GM12878 (cell line): ENCODE measurements at regions not wholly inside any gene's neighbourhood (a gene's known extent, or its start where the extent isn't known, plus 50 kb on each side); places are given as distances from the start of the nearest gene placed in this dataset.

ENCODE experiments used
- BRCA1 ChIP-seq: IDR thresholded peaks from 2 replicates; pipeline ENCODE4 v1.6.1; 2011; ENCODE audit warnings: low read depth, low read length, improper control_type of control experiment
- CBFB ChIP-seq: IDR thresholded peaks from 2 replicates; pipeline ENCODE4 v1.6.1; 2016; ENCODE audit warnings: antibody characterized with exemption, low read depth
- IKZF1 ChIP-seq: fragments of 450-650 bp; conservative IDR thresholded peaks from 2 replicates; pipeline ENCODE4 v1.6.1; 2017; ENCODE audit warnings: antibody characterized with exemption, mild to moderate bottlenecking
- MEF2A ChIP-seq: IDR thresholded peaks from 2 replicates; pipeline ENCODE4 v1.6.1; 2011; ENCODE audit warnings: low read depth, mild to moderate bottlenecking, low read length, moderate library complexity; ENCODE audit not compliant: insufficient read depth
- NFYB ChIP-seq: IDR thresholded peaks from 2 replicates; pipeline ENCODE4 v1.6.1; 2011; ENCODE audit warnings: low read depth, mild to moderate bottlenecking, low read length, improper control_type of control experiment, moderate library complexity; ENCODE audit not compliant: insufficient read depth
- NR2C2 ChIP-seq: IDR thresholded peaks from 2 replicates; pipeline ENCODE4 v1.6.1; 2011; ENCODE audit warnings: borderline replicate concordance, low read depth; ENCODE audit not compliant: control insufficient read depth, insufficient read length
- POLR2AphosphoS5 ChIP-seq: IDR thresholded peaks from 2 replicates; pipeline ENCODE4 v1.6.1; 2011; ENCODE audit warnings: mild to moderate bottlenecking, low read length, inconsistent platforms
- STAT1 ChIP-seq: fragments of 450-650 bp; conservative IDR thresholded peaks from 2 replicates; pipeline ENCODE4 v1.6.1; 2014; ENCODE audit warnings: antibody characterized with exemption, mild to moderate bottlenecking
- YY1 ChIP-seq: IDR thresholded peaks from 2 replicates; pipeline ENCODE4 v1.6.1; 2011; ENCODE audit warnings: low read depth, mild to moderate bottlenecking, low read length
- TF ChIP-seq, protein P1 (sequence below): fragments of 450-650 bp; formaldehyde crosslinking; IDR thresholded peaks from 2 replicates; pipeline ENCODE4 v1.4.0; 2022; ENCODE audit warnings: mild to moderate bottlenecking, moderate library complexity
- TF ChIP-seq, protein P2 (sequence below): fragments of 450-650 bp; IDR thresholded peaks from 2 replicates; pipeline ENCODE4 v1.6.1; 2017; ENCODE audit warnings: mild to moderate bottlenecking, low read depth, inconsistent platforms; ENCODE audit not compliant: poor library complexity, severe bottlenecking
- TF ChIP-seq, protein P3 (sequence below): IDR thresholded peaks from 2 replicates; pipeline ENCODE4 v1.6.1; 2012; ENCODE audit warnings: low read length, inconsistent platforms
- TF ChIP-seq, protein P4 (sequence below): IDR thresholded peaks from 2 replicates; pipeline ENCODE4 v1.6.1; 2012; ENCODE audit warnings: low read depth, low read length, improper control_type of control experiment

DNA sequence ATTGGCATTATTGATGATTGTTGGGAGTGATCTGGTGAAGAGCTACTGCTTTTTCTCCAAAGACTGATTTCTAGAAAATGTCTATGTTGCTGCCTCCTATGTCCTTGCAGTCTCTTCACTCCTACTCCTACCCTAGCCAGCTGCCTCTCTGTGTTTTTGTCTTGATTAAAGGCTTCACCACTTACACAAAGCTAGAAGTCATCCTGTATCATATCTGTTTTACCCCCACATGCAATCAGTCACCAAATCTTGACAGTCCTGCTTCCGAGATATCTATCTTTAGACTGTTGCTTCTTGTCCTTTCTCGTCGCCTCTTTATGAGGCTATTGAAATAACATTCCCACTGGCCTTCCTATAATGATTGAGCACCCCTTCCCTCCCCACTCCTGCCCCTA is 84.5 kb upstream of the ITGA4 start (continued):
- TF ChIP-seq, protein P1, sequence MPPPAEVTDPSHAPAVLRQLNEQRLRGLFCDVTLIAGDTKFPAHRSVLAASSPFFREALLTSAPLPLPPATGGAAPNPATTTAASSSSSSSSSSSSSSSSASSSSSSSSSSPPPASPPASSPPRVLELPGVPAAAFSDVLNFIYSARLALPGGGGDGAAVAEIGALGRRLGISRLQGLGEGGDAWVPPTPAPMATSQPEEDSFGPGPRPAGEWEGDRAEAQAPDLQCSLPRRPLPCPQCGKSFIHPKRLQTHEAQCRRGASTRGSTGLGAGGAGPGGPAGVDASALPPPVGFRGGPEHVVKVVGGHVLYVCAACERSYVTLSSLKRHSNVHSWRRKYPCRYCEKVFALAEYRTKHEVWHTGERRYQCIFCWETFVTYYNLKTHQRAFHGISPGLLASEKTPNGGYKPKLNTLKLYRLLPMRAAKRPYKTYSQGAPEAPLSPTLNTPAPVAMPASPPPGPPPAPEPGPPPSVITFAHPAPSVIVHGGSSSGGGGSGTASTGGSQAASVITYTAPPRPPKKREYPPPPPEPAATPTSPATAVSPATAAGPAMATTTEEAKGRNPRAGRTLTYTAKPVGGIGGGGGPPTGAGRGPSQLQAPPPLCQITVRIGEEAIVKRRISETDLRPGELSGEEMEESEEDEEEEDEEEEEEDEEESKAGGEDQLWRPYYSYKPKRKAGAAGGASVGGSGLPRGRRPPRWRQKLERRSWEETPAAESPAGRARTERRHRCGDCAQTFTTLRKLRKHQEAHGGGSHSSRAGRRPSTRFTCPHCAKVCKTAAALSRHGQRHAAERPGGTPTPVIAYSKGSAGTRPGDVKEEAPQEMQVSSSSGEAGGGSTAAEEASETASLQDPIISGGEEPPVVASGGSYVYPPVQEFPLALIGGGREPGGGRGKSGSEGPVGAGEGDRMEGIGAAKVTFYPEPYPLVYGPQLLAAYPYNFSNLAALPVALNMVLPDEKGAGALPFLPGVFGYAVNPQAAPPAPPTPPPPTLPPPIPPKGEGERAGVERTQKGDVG, result no peak
- TF ChIP-seq IKZF1 (no peak), BRCA1 (no peak), MEF2A (no peak), POLR2AphosphoS5 (no peak), NFYB (no peak), YY1 (no peak), STAT1 (no peak), NR2C2 (no peak), CBFB (no peak)
- TF ChIP-seq, protein P2, sequence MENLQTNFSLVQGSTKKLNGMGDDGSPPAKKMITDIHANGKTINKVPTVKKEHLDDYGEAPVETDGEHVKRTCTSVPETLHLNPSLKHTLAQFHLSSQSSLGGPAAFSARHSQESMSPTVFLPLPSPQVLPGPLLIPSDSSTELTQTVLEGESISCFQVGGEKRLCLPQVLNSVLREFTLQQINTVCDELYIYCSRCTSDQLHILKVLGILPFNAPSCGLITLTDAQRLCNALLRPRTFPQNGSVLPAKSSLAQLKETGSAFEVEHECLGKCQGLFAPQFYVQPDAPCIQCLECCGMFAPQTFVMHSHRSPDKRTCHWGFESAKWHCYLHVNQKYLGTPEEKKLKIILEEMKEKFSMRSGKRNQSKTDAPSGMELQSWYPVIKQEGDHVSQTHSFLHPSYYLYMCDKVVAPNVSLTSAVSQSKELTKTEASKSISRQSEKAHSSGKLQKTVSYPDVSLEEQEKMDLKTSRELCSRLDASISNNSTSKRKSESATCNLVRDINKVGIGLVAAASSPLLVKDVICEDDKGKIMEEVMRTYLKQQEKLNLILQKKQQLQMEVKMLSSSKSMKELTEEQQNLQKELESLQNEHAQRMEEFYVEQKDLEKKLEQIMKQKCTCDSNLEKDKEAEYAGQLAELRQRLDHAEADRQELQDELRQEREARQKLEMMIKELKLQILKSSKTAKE, result no peak
- TF ChIP-seq, protein P3, sequence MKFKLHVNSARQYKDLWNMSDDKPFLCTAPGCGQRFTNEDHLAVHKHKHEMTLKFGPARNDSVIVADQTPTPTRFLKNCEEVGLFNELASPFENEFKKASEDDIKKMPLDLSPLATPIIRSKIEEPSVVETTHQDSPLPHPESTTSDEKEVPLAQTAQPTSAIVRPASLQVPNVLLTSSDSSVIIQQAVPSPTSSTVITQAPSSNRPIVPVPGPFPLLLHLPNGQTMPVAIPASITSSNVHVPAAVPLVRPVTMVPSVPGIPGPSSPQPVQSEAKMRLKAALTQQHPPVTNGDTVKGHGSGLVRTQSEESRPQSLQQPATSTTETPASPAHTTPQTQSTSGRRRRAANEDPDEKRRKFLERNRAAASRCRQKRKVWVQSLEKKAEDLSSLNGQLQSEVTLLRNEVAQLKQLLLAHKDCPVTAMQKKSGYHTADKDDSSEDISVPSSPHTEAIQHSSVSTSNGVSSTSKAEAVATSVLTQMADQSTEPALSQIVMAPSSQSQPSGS, result no peak
- TF ChIP-seq, protein P4, sequence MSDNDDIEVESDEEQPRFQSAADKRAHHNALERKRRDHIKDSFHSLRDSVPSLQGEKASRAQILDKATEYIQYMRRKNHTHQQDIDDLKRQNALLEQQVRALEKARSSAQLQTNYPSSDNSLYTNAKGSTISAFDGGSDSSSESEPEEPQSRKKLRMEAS, result no peak
